ENCODE measurements at regions not wholly inside any gene's neighbourhood (a gene's known extent, or its start where the extent isn't known, plus 50 kb on each side); places are given as distances from the start of the nearest gene placed in this dataset.

- no peaks in the 10 kb centered on the region for H3K9me3 Mint-ChIP-seq (ENCODE audit: unreplicated experiment)
- no peaks in the 10 kb centered on the region for H3K27me3 Mint-ChIP-seq (ENCODE audit: insufficient read depth, unreplicated experiment)
- ChIA-PET POLR2A (interaction anchor here (0.5 to 2.2 kb wide), 14 partner anchors 9 to 545 kb away, joined by 3 to 15 read pairs (median 4); no protein-coding TSS in a partner anchor), CTCF (interaction anchor here (0.6 to 1.3 kb wide), 3 partner anchors 23 to 545 kb away, joined by 3 to 4 read pairs (median 3); no protein-coding TSS in a partner anchor)
- H3K4me3 Mint-ChIP-seq (ENCODE audit: unreplicated experiment): no peak overlapping the region
- peak; percentile 58 for DNase-seq (ENCODE audit: unreplicated experiment)
- H3K36me3 Mint-ChIP-seq (ENCODE audit: insufficient read depth, unreplicated experiment): no peaks in the 10 kb centered on the region
- intact Hi-C loops (cut with micrococcal nuclease): no loop called here
- TF ChIP-seq CTCF (IDR thresholded peaks at IDR 0.05; ENCODE audit: unreplicated experiment): no peak
- H3K27ac Mint-ChIP-seq (ENCODE audit: low read depth, unreplicated experiment): no peak overlapping the region
- BruUV-seq (replicated peaks): no TSS peak
- peaks cover 26% of the 10 kb centered on the region for H3K4me1 Mint-ChIP-seq (ENCODE audit: insufficient read depth, unreplicated experiment)
Measured at GRCh38 chr20:48075591-48076174, 290.4 kb upstream of the SULF2 start.

GRCh38 chr20:48070991-48071652 is 285.8 kb upstream of the SULF2 start:
- DNase-seq (ENCODE audit: unreplicated experiment): peak; percentile 50
- BruUV-seq (replicated peaks): no TSS peak
- H3K27me3 Mint-ChIP-seq (ENCODE audit: insufficient read depth, unreplicated experiment): no peaks in the 10 kb centered on the region
- CTCF ChIA-PET: interaction anchor here (0.9 to 1.8 kb wide), 3 partner anchors 224 to 549 kb away, joined by 3 to 6 read pairs (median 5); no protein-coding TSS in a partner anchor
- peaks cover 26% of the 10 kb centered on the region for H3K4me1 Mint-ChIP-seq (ENCODE audit: insufficient read depth, unreplicated experiment)
- H3K36me3 Mint-ChIP-seq (ENCODE audit: insufficient read depth, unreplicated experiment): no peaks in the 10 kb centered on the region
- POLR2A ChIA-PET: interaction anchor here (0.6 to 2.0 kb wide), 3 partner anchors 19 to 143 kb away, joined by 3 to 9 read pairs (median 5); no protein-coding TSS in a partner anchor
- intact Hi-C loops (cut with micrococcal nuclease): no loop called here
- H3K9me3 Mint-ChIP-seq (ENCODE audit: unreplicated experiment): no peaks in the 10 kb centered on the region
- TF ChIP-seq CTCF (IDR thresholded peaks at IDR 0.05; ENCODE audit: unreplicated experiment): no peak
- peak overlapping the region; percentile 4 for H3K27ac Mint-ChIP-seq (ENCODE audit: low read depth, unreplicated experiment)
- H3K4me3 Mint-ChIP-seq (ENCODE audit: unreplicated experiment): no peak overlapping the region

- ChIA-PET CTCF (interaction anchor here (0.6 to 1.3 kb wide), 3 partner anchors 218 to 550 kb away, joined by 4 to 5 read pairs (median 5); no protein-coding TSS in a partner anchor), POLR2A (interaction anchor here (0.8 to 2.0 kb wide), 2 partner anchors 17 to 45 kb away, joined by 3 to 9 read pairs; no protein-coding TSS in a partner anchor)
- intact Hi-C loops (cut with micrococcal nuclease): no loop called here
- H3K27ac Mint-ChIP-seq (ENCODE audit: low read depth, unreplicated experiment): no peak overlapping the region
- BruUV-seq (replicated peaks): no TSS peak
- TF ChIP-seq CTCF (IDR thresholded peaks at IDR 0.05; ENCODE audit: unreplicated experiment): no peak
- H3K36me3 Mint-ChIP-seq (ENCODE audit: insufficient read depth, unreplicated experiment): no peaks in the 10 kb centered on the region
- DNase-seq (ENCODE audit: unreplicated experiment): no peak
- H3K9me3 Mint-ChIP-seq (ENCODE audit: unreplicated experiment): no peaks in the 10 kb centered on the region
- peaks cover 26% of the 10 kb centered on the region for H3K4me1 Mint-ChIP-seq (ENCODE audit: insufficient read depth, unreplicated experiment)
- no peaks in the 10 kb centered on the region for H3K27me3 Mint-ChIP-seq (ENCODE audit: insufficient read depth, unreplicated experiment)
- no peak overlapping the region for H3K4me3 Mint-ChIP-seq (ENCODE audit: unreplicated experiment)
Measured at GRCh38 chr20:48069596-48069995, 284.3 kb upstream of the SULF2 start.

- no peak overlapping the region for H3K4me3 Mint-ChIP-seq (ENCODE audit: unreplicated experiment)
- no peaks in the 10 kb centered on the region for H3K36me3 Mint-ChIP-seq (ENCODE audit: insufficient read depth, unreplicated experiment)
- no TSS peak for BruUV-seq (replicated peaks)
- H3K27me3 Mint-ChIP-seq (ENCODE audit: insufficient read depth, unreplicated experiment): no peaks in the 10 kb centered on the region
- H3K27ac Mint-ChIP-seq (ENCODE audit: low read depth, unreplicated experiment): peak overlapping the region; percentile 66
- DNase-seq (ENCODE audit: unreplicated experiment): no peak
- TF ChIP-seq CTCF (IDR thresholded peaks at IDR 0.05; ENCODE audit: unreplicated experiment): no peak
- CTCF ChIA-PET: interaction anchor here (0.7 to 1.7 kb wide), 2 partner anchors 553 to 619 kb away, joined by 5 read pairs; no protein-coding TSS in a partner anchor
- POLR2A ChIA-PET: interaction anchor here (0.6 to 1.3 kb wide), 3 partner anchors 9 to 283 kb away, joined by 3 to 5 read pairs (median 3); no protein-coding TSS in a partner anchor
- no peaks in the 10 kb centered on the region for H3K9me3 Mint-ChIP-seq (ENCODE audit: unreplicated experiment)
- H3K4me1 Mint-ChIP-seq (ENCODE audit: insufficient read depth, unreplicated experiment): peaks cover 27% of the 10 kb centered on the region
- intact Hi-C loops (cut with micrococcal nuclease): no loop called here
Measured at GRCh38 chr20:48066851-48067250, 281.6 kb upstream of the SULF2 start.

All from MCF 10A (cell line).